ENCODE measurements at regions not wholly inside any gene's neighbourhood (a gene's known extent, or its start where the extent isn't known, plus 50 kb on each side); places are given as distances from the start of the nearest gene placed in this dataset.

DNA sequence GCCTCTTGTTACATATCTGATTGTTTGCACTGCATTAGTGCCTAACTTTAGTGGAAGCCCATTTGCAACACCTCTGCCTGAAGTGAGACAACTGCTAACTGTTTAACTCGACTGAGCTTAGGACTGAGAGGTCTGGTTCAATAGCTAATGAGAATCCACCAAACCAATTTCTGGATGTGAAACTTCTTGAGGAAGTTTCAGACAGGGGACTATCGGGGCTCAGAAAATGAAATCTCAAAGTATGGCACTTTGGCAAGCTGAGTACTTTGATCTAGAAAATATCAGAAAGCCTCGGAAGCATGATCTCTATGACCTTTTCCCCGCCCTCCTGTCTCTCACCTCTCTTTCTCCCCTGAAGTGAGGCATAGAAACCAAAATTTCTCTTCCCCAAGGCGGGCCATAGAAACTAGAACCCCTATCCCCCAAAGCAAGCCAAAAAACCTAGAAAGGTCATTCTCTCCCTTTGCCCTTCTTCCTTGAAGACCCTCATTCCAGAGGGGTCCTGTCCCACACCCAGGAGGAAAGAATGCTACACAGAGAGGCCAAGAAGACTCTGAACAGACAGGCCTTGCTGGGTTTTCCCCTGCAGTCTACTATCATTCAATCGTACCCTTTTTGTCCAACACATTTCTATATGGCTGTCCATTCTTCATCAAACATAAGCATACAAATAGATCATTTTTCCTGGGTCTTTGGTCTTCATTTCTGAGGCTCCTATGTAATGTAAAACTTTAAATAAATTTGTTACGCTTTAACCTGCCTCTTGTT, 69.6 kb upstream of the CREB1 start:
- Histone ChIP-seq H3K9me3 (replicated peaks) (no peaks in the 10 kb centered on the region), H3K27me3 (ENCODE audit: low read depth) (no peaks in the 10 kb centered on the region), H3K4me3 (no peak overlapping the region), H3K27ac (replicated peaks) (no peak overlapping the region), H3K36me3 (no peaks in the 10 kb centered on the region), H3K4me1 (no peaks in the 10 kb centered on the region)
- TF ChIP-seq, protein P1, sequence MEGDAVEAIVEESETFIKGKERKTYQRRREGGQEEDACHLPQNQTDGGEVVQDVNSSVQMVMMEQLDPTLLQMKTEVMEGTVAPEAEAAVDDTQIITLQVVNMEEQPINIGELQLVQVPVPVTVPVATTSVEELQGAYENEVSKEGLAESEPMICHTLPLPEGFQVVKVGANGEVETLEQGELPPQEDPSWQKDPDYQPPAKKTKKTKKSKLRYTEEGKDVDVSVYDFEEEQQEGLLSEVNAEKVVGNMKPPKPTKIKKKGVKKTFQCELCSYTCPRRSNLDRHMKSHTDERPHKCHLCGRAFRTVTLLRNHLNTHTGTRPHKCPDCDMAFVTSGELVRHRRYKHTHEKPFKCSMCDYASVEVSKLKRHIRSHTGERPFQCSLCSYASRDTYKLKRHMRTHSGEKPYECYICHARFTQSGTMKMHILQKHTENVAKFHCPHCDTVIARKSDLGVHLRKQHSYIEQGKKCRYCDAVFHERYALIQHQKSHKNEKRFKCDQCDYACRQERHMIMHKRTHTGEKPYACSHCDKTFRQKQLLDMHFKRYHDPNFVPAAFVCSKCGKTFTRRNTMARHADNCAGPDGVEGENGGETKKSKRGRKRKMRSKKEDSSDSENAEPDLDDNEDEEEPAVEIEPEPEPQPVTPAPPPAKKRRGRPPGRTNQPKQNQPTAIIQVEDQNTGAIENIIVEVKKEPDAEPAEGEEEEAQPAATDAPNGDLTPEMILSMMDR (IDR thresholded peaks at IDR 0.05; ENCODE audit: borderline replicate concordance), result no peak
- no peak for DNase-seq
- intact Hi-C loops (cut with micrococcal nuclease), result loop anchor here (10.0 kb wide), 1 partner anchor 285 kb away; no protein-coding TSS in a partner anchor

DNA sequence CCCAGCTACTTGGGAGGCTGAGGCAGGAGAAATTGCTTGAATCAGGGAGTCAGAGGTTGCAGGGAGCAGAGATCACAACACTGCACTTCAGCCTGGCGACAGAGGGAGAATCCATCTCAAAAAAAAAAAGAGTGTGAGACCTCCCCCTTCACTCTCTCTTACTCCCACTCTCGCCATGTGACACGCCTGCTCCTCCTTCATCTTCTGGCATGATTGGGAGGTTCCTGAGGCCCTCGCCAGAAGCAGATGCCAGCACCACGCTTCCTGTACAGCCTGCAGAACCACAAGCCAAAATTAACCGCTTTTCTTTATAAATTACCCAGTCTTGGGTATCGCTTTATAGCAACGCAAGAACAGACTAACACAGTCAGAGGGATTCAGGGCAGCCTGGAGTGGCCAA, 66.3 kb upstream of the CREB1 start:
- no peaks in the 10 kb centered on the region for H3K9me3 ChIP-seq (replicated peaks)
- H3K27ac ChIP-seq (replicated peaks), result no peak overlapping the region
- no peaks in the 10 kb centered on the region for H3K27me3 ChIP-seq (ENCODE audit: low read depth)
- no peaks in the 10 kb centered on the region for H3K4me1 ChIP-seq
- H3K36me3 ChIP-seq, result no peaks in the 10 kb centered on the region
- intact Hi-C loops (cut with micrococcal nuclease), result loop anchor here (10.0 kb wide), 1 partner anchor 289 kb away; no protein-coding TSS in a partner anchor
- TF ChIP-seq, protein P1 (IDR thresholded peaks at IDR 0.05; ENCODE audit: borderline replicate concordance), result no peak
- DNase-seq, result no peak
- no peak overlapping the region for H3K4me3 ChIP-seq

DNA sequence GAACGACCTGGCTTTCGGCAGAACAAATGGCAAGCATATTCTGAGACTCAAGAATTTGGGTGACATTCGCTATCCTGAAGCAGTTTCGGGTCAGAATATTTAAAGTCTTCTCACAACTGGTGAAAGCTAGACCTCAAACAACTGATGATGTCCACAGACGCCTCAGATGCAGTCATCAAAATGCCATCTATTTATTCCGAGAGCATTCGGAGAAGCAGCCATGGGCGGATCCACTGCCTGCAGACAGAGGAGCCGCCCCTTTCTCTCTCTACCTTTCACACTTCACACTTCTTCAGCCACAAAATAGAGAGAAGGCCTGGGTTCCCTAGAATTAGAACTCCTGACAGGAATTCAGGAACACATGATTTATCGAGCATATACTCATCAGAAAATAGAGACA, 65.8 kb upstream of the CREB1 start:
- Histone ChIP-seq H3K9me3 (replicated peaks) (no peaks in the 10 kb centered on the region), H3K36me3 (no peaks in the 10 kb centered on the region), H3K4me1 (no peaks in the 10 kb centered on the region), H3K27me3 (ENCODE audit: low read depth) (no peaks in the 10 kb centered on the region), H3K4me3 (no peak overlapping the region), H3K27ac (replicated peaks) (no peak overlapping the region)
- DNase-seq, result no peak
- intact Hi-C loops (cut with micrococcal nuclease), result loop anchor here (10.0 kb wide), 1 partner anchor 289 kb away; no protein-coding TSS in a partner anchor
- TF ChIP-seq, protein P1 (IDR thresholded peaks at IDR 0.05; ENCODE audit: borderline replicate concordance), result no peak

DNA sequence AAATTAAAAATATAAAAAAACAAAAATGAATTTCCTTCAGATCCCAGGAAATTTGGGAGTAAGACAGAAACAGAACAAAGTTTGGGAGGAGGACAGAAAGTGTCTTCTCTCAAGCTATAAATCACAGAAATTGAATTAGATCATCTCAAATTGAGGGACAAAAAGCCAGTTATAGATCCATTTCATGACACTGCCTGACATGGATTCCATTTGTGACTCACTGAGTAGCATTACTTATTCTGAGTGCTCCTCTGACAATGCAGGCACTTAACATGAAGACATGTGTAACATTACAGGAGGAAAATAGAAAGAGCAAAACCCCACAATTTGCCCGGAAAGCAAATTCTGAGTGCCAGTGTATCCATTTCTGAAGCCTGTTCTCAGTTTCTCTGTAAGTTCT, 63.9 kb upstream of the CREB1 start:
- DNase-seq, result no peak
- Histone ChIP-seq H3K27ac (replicated peaks) (no peak overlapping the region), H3K27me3 (ENCODE audit: low read depth) (no peaks in the 10 kb centered on the region), H3K4me3 (no peak overlapping the region), H3K36me3 (no peaks in the 10 kb centered on the region), H3K4me1 (no peaks in the 10 kb centered on the region), H3K9me3 (replicated peaks) (no peaks in the 10 kb centered on the region)
- intact Hi-C loops (cut with micrococcal nuclease), result loop anchor here (10.0 kb wide), 1 partner anchor 291 kb away; no protein-coding TSS in a partner anchor
- TF ChIP-seq, protein P1 (IDR thresholded peaks at IDR 0.05; ENCODE audit: borderline replicate concordance), result no peak

DNA sequence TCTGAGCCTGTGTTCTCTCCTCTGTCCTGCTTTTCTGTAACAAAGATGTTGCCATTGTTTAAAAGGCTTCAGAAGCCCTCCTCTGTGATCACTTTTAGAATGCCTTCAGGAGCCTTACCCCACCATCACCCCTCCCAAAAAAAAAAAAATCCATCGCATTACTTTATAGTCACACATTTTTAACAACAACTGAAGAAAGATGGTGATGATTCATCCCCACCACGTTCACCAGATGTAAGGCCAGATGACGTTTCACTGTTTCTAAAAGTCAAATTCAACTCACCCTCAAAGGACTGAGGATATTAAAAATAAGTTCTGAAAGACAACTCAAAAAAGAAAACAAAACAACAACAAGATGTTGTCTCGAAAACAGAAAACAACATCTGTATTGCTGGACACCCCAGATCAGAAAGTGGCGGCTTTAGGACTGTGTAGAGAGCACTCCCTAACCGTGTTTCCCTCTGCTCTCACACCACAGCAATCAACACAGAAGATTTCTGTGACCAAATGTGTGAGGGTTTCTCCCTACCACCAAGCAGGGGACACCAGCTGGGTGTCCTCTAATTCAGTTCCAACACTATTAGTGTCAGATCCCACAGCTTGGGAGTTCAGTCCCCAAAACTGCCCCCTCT, 61.9 kb upstream of the CREB1 start:
- intact Hi-C loops (cut with micrococcal nuclease), result loop anchor here (10.0 kb wide), 1 partner anchor 293 kb away; no protein-coding TSS in a partner anchor
- no peaks in the 10 kb centered on the region for H3K27me3 ChIP-seq (ENCODE audit: low read depth)

More for the DNA sequence above, 61.9 kb upstream of the CREB1 start:
- Histone ChIP-seq H3K27ac (replicated peaks) (no peak overlapping the region), H3K36me3 (no peaks in the 10 kb centered on the region), H3K4me3 (no peak overlapping the region), H3K4me1 (peaks cover 3% of the 10 kb centered on the region), H3K9me3 (replicated peaks) (no peaks in the 10 kb centered on the region)
- TF ChIP-seq, protein P1 (IDR thresholded peaks at IDR 0.05; ENCODE audit: borderline replicate concordance), result no peak
- no peak for DNase-seq
